Midbrain (tissue), 1 donor: ENCODE measurements at regions not wholly inside any gene's neighbourhood (a gene's known extent, or its start where the extent isn't known, plus 50 kb on each side); places are given as distances from the start of the nearest gene placed in this dataset.

Source experiments
- DNase-seq: peaks from one replicate; lab custom pipeline; 2025; lab: John Stamatoyannopoulos, UW

DNA sequence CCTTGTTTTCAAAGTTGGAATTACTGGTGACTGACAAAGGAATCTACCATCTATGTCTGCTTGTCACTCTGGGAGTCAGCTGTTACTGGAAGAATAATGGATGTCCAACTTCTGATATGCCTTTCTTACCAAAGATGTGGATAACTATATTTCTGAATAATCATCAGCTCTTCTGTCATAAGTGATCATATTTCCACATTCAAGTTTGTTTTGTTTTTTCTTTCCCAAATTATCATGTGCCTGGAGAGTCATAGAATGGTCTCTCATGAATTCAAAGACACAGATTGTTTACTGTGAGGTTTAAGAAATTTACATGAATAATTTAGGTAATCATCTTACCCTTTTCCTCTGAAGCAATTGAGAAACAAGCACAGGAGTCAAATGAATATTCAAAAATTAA lies 986.7 kb upstream of the CDH2 start:
- DNase-seq: no peak

DNA sequence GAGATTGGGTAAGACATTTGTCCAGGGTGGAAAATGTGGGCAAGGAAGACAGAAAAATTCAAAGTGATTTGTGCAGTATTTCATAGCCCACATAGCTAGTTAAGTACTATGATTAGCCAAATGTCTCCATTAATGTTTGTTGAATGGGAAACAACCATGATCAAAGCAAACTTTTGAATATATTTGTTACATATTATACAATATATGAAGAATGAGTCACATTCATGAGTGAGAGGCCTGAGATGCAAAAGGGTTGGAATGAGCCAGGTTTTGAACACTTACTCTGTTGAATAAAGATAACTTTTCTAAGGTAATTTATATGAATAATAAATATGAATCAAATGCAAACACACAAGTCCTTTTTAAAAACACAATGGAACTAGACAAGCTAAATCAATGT lies 984.5 kb upstream of the CDH2 start:
- no peak for DNase-seq

DNA sequence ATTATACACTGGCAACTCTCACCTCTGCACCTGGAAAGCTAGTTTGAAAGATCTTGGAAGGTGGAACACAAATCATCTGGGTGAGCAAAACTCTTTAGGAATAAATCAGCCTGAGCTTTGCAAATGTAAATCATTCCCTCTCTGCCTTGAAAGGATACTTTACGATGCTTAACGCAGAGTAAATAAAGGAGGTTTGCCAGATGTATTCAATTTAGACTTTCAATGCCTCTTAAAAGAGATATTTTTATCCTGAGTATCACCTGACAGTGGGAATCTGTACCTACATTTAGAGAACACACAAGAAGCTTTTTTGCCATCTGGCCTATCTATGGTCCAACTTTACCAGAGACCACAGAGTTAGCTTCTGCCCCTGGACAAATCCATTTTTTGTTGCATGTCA lies 983.2 kb upstream of the CDH2 start:
- DNase-seq: no peak

DNA sequence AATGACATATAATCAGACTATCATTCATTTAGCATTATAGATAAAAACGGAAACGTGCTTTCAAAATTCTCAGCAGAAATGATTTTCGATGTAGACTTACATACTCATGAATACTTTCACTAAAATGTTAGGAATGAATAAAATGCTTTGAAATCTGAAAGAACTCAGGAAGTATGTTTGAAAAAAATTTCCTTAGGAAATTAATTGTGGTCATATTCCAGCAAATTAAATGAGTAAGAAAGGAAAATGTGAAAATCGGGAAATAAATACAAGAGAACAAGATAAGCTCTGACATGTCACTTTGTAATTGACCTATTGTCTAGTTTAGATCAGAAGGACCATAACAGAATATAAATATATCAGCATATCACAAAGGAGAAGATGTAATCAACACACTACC lies 981.0 kb upstream of the CDH2 start:
- no peak for DNase-seq

DNA sequence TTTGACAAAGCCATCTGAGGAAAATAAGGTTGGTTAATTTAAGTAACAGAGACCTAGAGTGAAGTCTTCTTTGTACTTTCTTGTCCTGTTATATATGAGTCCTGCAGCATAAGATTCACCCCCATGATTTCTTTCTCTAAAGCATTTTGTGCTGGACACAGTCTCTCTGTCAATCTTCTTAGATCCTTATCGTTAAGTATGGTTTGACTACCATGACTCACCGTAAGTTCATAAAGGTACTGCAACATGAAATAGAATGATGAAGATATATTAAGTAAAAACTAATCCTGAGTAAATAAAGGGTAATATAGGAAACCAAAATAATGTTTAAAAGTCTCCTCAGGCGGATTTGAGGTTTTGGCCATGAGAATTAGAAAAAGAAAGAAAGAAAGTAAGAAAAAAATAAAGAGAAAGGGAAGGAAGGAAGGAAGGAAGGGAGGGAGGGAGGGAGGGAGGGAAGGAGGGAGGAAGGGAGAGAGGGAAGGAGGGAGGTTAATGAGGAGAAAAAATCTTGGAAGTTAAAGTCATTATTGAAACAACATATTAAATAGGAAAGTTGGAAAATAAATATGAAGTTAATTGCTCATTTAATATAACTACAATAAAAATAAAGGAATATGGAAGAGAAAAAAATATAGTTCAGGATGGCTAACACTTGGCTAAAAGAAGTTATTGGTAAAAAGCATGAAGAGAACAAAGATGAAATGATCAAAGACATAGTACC lies 980.3 kb upstream of the CDH2 start:
- DNase-seq: no peak

DNA sequence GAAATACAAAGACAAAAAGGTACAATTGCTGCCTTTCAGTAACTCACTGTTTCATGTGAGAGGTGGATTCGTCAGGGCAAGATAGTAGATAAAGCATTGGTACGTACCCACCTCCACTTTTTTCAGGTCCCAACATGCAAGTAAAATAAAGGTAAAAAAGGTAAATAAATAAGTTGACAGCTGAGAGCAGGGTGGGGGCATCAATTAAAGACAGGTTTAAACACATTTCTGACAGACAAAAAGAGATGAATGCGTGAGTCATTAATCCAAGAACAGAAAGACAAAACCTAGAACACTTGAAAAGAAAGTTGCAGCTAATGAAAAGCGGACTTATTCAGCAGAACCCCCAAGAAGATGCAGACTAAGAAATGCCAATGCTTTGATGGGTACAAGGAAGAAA lies 979.6 kb upstream of the CDH2 start:
- DNase-seq: no peak

DNA sequence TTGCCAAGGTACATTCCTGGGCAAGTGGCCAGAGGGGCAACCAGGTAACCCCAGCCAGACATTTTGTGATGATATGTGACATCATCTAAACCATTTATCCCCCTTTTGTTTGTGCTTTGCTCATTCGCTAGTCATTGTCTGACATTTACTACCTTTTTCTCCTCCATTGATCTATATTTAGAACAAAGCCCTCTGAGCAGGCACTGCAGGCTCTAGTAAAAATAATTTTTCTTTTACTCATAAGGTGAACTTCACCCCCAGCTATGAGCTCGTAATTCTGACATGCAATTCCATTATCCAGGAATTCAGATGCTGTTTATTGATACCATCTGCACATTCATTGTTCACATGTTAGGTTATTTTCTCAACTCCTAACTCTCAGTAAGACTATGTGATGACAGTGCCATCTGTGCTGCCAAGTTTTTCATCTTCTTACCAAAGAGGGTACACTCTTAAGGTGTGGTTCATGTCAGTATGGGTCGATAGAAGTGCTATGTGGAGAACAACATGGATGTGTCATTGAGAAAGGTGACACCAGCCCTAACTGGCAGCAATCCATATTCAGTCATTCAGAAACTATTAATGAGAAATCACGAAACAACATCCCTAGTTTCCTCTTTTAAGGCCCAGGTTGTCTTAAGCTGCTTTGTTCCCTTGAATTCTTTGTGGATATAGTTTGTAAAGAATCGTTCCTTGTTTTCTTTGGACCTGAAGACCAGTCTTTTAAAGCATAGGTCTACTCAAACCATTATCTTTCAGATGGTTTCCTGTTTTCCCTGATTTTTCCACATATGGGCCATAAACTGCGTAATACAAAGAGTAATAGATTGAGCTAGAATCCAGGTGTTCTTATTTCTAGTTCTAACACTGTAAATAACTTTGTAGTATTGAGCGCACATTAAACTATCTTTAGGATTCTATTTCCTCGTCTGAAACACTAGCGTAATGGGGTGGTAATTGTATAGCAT lies 978.1 kb upstream of the CDH2 start:
- DNase-seq: no peak

DNA sequence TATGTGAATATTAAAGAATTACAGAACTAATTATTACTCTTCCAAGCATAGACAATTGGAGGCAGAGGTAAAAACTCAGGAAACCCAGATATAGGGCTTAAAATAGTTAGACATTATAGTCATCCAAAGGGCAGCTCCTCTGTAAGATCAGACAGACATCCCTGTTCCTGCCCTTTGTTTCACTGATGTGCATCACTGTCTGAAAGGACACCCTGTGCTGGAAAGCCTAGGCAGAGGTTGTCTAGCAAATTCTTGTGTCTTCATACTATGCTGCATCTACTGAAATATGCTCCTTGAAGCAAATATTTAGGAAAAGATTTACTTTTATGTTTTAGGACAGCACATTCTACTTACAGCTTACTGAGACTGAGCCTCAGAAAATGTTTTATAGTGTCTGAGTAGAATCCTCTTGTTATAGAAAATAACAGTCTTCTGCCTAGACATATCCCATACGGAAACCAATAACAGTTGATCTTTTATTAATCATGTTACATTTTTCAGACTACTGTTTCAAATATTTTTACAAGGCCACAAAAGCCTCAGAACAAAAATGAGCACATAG lies 977.3 kb upstream of the CDH2 start:
- DNase-seq: no peak

DNA sequence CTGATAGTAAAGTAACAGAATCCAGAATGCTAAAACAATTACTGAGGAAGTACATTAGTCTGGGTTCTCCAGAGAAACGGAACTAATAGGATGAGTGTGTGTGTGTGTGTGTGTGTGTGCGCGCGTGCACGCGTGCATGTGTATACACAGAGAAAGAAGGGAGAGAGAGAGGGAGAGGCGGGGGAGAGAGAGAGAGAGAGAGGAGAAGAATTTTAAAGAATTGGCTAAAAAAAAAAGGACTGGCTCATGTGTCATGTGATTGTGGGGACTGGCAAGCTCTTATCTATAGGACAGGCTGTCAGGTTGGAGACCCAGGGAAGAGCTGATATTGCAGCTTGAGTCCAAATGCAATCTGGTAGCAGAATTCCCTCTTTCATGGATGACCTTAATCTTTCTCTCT lies 976.2 kb upstream of the CDH2 start:
- no peak for DNase-seq

DNA sequence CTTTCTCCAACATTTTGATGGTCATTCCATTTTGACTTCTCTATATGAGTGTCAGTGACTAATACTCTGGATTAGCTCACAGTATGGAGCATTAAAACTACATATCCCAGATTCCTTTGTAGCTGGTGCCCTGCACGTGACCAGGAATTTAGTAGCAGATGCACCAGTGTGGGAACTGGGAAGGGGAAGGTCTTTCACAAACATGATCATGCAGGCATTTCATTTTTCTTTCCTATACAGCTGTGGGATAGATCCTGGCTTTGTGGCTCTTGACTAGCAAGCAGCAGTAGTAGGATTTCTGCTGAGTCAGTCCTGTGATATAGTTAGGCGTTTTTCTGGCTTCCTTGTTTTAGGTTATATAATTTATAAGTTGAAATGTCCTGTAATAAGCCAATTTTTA lies 971.0 kb upstream of the CDH2 start:
- no peak for DNase-seq

DNA sequence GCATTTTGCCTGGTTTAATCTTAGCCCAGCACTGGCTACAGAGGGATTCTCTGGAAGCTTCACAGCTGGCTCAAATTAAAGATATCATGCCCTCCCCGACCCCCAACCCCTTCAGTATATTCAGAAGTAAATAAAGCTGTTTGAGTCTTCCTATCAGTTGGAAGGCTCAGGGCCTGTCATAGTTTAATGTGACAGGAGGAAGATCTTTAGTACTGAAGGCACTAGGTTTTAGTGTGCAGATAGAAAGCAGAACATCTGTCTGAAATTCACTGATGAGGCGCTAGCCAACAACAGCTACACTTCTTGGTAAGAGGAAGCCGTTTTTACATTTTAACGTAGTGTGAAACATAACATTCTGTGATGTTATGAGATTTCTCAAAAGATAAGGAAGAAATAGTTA lies 969.1 kb upstream of the CDH2 start:
- DNase-seq: no peak

DNA sequence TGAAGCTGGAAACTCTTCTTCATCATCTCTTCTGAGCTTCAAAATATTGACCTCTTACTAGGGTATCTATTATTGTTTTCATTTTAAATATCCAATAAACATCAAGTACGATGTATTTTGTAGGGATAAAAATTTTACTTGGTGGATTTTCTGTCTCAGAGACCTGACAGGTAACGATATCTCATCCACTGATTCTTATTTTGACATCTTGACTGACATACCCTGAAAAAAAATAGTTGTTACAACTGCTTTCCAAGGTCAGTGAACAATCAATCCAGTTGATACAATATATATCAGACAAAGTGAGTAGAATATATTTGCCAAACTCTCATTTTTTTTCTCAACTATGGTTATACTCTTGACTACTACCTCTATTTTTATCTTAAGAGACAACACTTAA lies 963.7 kb upstream of the CDH2 start:
- DNase-seq: no peak

DNA sequence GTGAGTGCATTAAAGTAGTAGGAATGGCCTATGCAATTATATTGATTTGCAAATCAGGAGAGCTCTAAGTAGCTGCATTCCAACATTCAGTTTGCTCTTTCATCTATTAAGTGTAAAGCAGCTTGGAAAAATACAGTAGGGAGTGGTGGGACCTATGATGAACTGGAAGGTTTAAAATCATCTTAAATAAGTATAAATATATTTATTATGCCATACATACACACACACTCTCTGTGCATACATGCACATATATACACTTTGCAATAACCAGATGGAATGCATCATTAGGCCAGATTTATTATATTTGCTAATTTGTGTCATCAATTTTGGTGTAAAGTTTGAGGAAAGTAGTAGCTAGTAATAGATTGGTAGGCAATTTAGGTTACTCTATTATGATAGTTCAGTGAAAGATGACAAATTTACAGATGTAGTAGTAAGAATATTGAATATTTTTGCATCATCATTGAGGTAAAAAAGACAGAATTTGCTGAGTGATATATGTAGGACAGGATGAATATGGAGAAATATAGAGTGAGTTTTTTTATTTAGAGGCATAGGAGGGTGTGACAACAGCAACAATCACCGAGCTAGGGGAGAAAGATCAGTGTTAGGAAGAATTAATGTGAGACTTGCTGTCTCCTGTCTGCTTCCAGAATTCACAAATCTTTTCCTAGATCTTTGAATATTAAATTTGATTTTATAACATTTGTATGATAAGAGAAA lies 961.0 kb upstream of the CDH2 start:
- no peak for DNase-seq

DNA sequence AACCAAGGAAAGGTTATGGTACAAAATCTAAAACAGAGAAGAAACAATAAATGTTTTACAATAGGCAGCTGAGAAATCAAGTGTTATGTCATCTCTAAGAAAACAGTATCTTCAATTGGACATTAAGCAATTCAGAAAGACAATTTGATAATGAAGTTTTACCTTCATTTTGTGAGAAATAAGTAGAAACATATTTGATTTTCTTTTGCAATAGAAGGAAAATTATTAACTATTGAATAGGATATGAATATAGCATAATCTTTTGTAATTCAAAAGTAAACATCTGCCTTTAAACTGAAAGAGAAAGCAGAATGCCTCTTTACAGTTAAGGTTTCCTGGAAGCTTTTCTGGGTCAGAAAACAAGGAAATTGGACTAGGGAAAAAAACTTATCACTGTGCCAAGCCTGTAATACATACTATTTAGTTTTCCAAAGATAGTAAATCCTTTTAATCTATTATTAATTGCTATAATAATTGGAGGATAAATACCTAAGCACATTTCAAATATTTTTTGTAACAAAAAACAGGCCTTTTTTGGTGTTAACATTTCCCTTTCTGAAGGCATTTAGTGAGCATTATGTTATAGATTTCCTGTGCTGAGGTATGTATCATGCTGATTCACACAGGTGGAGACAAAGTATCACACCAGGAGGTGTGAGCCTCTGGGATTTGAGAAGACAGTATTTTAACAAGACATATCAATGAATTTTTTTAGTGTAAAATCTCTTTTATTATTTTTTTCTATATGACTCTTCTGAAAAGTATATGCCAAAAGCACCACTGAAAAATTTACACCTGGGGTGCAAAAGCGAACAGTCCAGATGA lies 947.0 kb upstream of the CDH2 start:
- DNase-seq: no peak

DNA sequence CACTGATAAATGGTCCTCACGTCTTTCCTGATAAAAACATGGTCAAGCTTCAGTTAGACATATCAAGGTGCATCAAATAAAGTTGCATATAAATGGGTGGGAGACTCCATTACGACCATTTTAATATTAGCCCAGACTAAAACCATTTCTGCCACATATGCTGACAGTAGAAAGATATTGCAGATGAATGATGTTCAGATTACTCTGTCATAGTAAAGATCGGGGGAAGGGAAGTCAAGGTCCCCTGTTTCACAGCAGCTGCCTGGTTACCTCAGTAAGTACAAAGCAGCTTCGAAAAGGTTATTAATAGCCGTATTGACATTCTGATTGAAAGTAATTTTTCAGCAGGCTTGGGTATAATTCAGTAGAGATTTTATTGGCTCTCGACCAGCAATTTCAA lies 927.7 kb upstream of the CDH2 start:
- no peak for DNase-seq

DNA sequence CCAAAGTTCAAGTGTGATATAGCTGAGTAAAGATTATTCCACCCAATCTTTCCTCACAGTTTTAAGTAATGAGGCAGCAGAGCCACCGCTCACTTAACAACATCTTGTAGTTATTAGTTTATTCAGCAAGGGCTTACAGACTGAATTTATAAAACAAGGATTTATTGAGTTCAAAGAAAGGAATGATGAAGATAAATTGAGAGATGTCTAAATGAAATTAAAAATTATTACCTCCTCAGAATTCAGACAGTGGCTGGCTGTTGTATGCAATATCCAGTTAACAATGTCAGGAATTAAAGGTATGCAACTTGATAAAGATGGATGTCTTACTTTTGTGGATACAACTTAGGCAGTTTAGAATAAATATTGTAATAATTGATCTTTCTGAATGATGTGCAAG lies 927.3 kb upstream of the CDH2 start:
- DNase-seq: no peak

DNA sequence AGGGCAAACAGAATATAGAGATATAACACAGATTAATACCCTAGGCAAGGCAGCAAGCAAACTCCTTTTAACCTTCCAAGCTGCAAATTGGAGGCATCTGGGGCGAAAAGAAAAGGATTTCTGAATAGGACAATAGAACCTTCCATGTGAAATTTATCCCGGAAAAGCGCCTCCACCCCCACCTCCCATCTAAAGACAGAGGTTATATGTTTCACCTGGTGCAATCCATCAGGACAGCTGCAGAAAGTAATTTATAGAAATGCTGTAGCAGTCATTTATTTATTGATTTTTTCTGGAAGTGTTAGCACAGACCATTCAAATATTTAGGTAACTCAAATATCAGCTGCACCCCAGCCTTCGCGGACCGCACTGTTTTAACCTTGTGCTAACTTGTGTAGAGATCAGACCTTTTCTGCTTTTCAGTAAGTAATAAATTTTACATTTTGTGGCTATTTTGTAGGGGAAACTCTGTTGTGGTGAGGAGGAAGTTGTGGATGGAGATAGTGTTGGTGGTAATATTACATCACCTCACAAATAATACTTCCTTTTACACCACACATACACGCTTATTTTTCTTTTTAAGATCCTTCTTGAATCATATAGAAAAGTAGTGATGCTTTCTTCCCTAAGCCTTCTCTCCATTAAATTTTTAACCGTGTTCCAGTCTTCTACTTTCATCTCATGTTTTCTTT lies 919.3 kb upstream of the CDH2 start:
- DNase-seq: no peak

DNA sequence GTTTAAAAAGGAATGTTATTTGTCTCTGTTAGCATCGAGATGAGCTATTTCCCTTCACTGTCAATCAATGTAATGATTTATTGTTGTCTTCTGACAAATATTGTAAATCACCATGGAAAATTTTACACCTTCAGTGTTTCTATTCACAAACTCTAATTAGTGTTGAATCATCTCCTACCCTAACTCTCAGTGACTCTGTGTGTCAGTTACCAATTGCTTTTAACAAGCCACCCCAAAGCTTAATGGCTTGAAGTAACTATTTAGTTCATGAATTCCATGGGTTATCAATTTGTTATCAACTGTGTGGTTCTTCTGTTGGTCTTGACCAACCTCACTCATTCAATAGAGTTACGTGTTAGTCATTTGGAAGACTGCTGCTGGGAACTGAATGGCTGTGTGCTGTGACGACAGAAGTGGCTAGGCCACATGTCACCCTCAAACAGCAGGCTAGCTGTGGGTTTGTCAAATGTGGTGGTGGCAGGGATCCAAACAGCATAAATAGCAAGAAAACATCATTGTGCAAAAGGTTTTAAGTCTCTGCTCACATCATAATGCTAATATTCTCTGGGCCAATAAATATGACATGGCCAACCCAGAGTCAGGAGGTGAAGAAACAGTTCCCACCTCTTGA lies 910.8 kb upstream of the CDH2 start:
- no peak for DNase-seq

DNA sequence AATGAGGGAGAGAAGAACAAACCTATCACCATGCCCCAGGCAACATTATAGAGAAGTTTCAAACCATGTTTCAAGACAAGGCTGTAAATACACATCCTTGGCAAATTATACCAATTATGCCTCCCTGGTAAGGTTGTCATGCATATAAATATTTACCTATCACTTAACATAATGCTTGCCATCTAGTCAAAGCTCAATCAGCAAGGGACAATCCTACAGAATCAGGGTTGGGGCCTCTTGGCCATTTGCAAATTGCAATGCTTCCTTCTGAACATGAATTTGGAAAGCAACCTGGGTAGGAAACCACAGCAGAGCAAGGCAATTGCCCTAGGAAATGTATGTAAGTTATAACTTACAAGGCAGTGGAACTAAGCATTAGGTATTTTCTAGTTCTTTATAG lies 907.2 kb upstream of the CDH2 start:
- DNase-seq: no peak

DNA sequence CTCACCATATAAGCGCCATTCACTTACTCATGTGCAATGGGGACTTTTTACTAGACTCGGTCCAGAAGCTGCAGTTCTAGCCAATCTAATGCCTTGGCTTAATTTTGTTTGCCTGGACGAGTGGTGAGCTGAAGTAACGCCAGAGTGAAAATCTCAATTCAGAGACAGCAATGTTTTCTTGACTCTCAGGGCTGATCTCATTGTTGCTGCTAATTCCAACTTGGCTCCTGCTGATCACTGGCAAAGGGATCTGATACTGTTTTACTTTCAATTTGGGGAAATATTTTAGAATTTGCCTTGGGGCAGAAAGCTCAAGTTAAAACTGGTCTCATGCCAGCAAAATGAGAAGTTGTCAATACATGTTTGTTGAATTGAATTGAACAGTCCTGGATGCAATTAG lies 906.6 kb upstream of the CDH2 start:
- DNase-seq: peak; percentile 8
